Right lobe of liver (tissue), 6 donors: ENCODE measurements at regions not wholly inside any gene's neighbourhood (a gene's known extent, or its start where the extent isn't known, plus 50 kb on each side); places are given as distances from the start of the nearest gene placed in this dataset.

Experiments used
- ATAC-seq, 4 donors: fragments of 200-7000 bp; cut with Tn5 transposase; one replicate each; pipeline ENCODE4 v1.9.1; 2020; ENCODE audit warnings: mild to moderate bottlenecking in 4 of 4, moderate library complexity in 4 of 4
- DNase-seq, 3 donors: peaks; one replicate each; pipeline ENCODE4 v3.0.0-alpha.2; 2020
- H3K27ac ChIP-seq, 3 donors: fragments of 200-600 bp; one replicate each; pipeline ENCODE4 v1.8.0; 2022
- H3K27me3 ChIP-seq, 2 donors: fragments of 200-600 bp; one replicate each; pipeline ENCODE4 v1.8.0; 2022
- H3K36me3 ChIP-seq, 4 donors: fragments of 200-600 bp; sonication (generic) in 1 of 4; one replicate each; pipeline versions ENCODE4 v1.5.1 to v1.8.0; 2017 to 2022; ENCODE audit warnings: control low read depth in 1 of 4
- H3K4me1 ChIP-seq, 4 donors: fragments of 200-600 bp; sonication (generic) in 1 of 4; one replicate each; pipeline versions ENCODE4 v1.5.1 to v1.8.0; 2017 to 2022; ENCODE audit warnings: control low read depth in 1 of 4
- H3K4me3 ChIP-seq, 3 donors: fragments of 200-600 bp; one replicate each; pipeline ENCODE4 v1.8.0; 2022
- H3K9me3 ChIP-seq, 4 donors: fragments of 200-600 bp; sonication (generic) in 1 of 4; one replicate each; pipeline versions ENCODE4 v1.5.1 to v1.8.0; 2017 to 2022; ENCODE audit warnings: control low read depth in 1 of 4
- POLR2A ChIP-seq: fragments of 450-650 bp; IDR thresholded peaks from one replicate; pipeline ENCODE4 v1.6.1; 2017; ENCODE audit warnings: antibody characterized with exemption, mild to moderate bottlenecking
- WGBS: methylation state at CpG from one replicate; pipeline ENCODE4 v1.1.6; 2018; ENCODE audit warnings: low coverage, low lambda C conversion rate; ENCODE audit not compliant: insufficient coverage; ENCODE audit errors: missing lambda C conversion rate; 5-methylcytosine and 5-hydroxymethylcytosine counted together
- intact Hi-C, 2 donors: fragments of 100-400 bp; cut with DNase I; formaldehyde crosslinking; loops; one replicate each; pipeline versions ENCODE4 v1.11.2 to v1.14.1; 2022
- TF ChIP-seq, protein P1 (sequence below), 4 donors: fragments of 200-600 bp in 3 of 4; fragments of 450-650 bp in 1 of 4; IDR thresholded peaks; one replicate each; pipeline versions ENCODE4 v1.5.1 to v1.8.0; 2016 to 2022; ENCODE audit warnings: antibody characterized with exemption in 4 of 4, mild to moderate bottlenecking in 2 of 4
- donor health status: DM: no; HTN: yes; CAD: no.
- donor health status: DM: no; HTN: no; CAD: no.
- donor health status: DM: no; HTN: no; CAD: no.
- donor health status: DM: no; HTN: yes; CAD: no.
- donor health status: DM: no; HTN: yes; CAD: no.

- no peaks in the 10 kb centered on the region for H3K36me3 ChIP-seq
- 77% methylated on average over 2 of the region's 3 CpGs for WGBS
- no peaks in the 10 kb centered on the region for H3K9me3 ChIP-seq
- TF ChIP-seq, protein P1, sequence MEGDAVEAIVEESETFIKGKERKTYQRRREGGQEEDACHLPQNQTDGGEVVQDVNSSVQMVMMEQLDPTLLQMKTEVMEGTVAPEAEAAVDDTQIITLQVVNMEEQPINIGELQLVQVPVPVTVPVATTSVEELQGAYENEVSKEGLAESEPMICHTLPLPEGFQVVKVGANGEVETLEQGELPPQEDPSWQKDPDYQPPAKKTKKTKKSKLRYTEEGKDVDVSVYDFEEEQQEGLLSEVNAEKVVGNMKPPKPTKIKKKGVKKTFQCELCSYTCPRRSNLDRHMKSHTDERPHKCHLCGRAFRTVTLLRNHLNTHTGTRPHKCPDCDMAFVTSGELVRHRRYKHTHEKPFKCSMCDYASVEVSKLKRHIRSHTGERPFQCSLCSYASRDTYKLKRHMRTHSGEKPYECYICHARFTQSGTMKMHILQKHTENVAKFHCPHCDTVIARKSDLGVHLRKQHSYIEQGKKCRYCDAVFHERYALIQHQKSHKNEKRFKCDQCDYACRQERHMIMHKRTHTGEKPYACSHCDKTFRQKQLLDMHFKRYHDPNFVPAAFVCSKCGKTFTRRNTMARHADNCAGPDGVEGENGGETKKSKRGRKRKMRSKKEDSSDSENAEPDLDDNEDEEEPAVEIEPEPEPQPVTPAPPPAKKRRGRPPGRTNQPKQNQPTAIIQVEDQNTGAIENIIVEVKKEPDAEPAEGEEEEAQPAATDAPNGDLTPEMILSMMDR (IDR thresholded peaks at IDR 0.05), result no peak
- no peak for TF ChIP-seq POLR2A
- ATAC-seq, result peak; percentile 28 to 50 (median 42)
- intact Hi-C loops, result no loop called here
- DNase-seq, result no peak
- H3K4me3 ChIP-seq, result no peak overlapping the region
- no peaks in the 10 kb centered on the region for H3K27me3 ChIP-seq
- no peaks in the 10 kb centered on the region for H3K4me1 ChIP-seq
- no peak overlapping the region for H3K27ac ChIP-seq
Observed at GRCh38 chr5:68381909-68382308, 166.4 kb downstream of the PIK3R1 start.

DNA sequence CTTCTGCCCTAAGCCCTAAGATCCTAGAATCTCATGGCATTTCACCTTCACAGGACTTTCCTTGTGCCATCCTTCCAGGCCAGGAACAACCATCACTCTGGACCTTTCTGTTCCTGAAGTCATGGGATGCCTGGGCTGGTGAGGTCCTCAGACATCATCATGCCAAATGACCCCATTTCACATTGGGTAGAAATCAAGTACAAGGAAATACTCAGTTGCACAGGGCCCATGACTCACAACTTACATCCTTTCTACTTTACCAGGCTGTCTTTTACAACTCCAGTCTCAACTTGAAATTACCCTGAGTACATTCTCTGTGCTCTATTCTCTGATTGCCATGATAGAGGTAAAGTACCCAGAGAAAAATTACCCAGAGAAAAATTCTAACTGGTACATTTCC is 167.1 kb downstream of the PIK3R1 start:
- no peak for ATAC-seq
- H3K27me3 ChIP-seq, result no peaks in the 10 kb centered on the region
- no peaks in the 10 kb centered on the region for H3K36me3 ChIP-seq
- no peak overlapping the region for H3K27ac ChIP-seq
- TF ChIP-seq, protein P1 (IDR thresholded peaks at IDR 0.05), result no peak
- TF ChIP-seq POLR2A, result no peak
- no peaks in the 10 kb centered on the region for H3K4me1 ChIP-seq
- H3K9me3 ChIP-seq, result no peaks in the 10 kb centered on the region
- DNase-seq, result no peak
- intact Hi-C loops, result no loop called here
- no peak overlapping the region for H3K4me3 ChIP-seq

DNA sequence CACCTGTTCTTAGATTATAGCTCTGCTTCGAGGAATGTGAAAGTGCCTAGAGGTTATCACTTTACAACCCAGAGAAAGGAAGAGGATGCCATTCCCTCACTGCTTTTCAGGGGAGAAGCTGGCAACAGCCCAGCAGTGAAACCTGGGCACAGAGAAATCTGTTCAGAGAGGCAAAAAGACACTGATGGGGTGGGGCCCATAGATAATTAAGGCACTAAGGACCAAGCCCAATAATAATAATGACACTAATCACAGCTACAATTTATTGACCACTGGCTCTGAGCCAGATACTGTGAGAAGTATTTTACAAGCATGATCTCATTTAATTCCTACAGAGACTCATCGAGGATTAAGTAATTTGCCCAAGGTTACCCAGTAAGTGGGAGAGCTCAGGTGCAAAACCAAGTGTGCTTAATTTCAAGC is 168.3 kb downstream of the PIK3R1 start:
- no peak for ATAC-seq
- no peaks in the 10 kb centered on the region for H3K4me1 ChIP-seq
- no peak overlapping the region for H3K27ac ChIP-seq
- 83% methylated on average over 2 of the region's 2 CpGs for WGBS
- TF ChIP-seq, protein P1 (IDR thresholded peaks at IDR 0.05), result no peak
- TF ChIP-seq POLR2A, result no peak
- no peak for DNase-seq
- H3K27me3 ChIP-seq, result no peaks in the 10 kb centered on the region
- H3K9me3 ChIP-seq, result no peaks in the 10 kb centered on the region
- intact Hi-C loops, result no loop called here
- H3K36me3 ChIP-seq, result no peaks in the 10 kb centered on the region
- no peak overlapping the region for H3K4me3 ChIP-seq

DNA sequence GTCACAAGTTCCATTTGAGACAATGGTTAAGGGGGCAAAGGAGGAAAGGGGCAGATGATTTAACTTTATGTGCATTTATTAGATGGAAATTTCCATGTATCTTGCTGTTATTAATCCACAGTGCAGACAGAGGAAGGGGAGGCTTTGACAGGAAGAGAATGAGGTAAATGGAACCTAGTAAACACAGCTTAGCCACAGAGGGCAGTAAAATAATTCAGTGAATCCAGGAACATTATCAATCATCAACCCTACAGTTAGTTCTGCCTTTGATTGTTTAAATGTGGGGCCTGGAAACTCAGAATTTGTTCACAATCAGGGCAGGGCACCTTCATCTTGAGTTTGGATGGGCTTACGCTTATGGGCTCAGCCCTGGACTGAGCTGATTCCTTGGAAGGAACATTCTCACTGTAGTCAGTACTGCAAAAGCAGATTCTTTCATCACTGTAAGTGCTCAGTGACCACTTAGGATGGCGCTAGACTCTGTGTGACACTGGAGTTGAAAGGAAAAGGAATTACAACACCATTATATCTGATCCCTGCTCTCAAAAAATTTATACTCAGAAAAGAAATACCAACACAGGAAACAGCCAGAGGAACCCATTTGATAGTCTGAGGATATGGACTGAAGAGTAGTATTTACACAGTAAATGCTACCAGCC is 169.5 kb downstream of the PIK3R1 start:
- no peak for ATAC-seq
- Histone ChIP-seq H3K27me3 (no peaks in the 10 kb centered on the region), H3K4me1 (no peaks in the 10 kb centered on the region), H3K4me3 (no peak overlapping the region), H3K9me3 (no peaks in the 10 kb centered on the region), H3K27ac (no peak overlapping the region), H3K36me3 (no peaks in the 10 kb centered on the region)
- no peak for TF ChIP-seq POLR2A
- TF ChIP-seq, protein P1 (IDR thresholded peaks at IDR 0.05), result no peak
- WGBS, result no CpG with 5 or more reads among the region's 2 CpGs
- intact Hi-C loops, result no loop called here
- no peak for DNase-seq

GRCh38 chr5:68385936-68386335 is 170.4 kb downstream of the PIK3R1 start:
- Histone ChIP-seq H3K27me3 (no peaks in the 10 kb centered on the region), H3K4me1 (no peaks in the 10 kb centered on the region), H3K4me3 (no peak overlapping the region), H3K36me3 (no peaks in the 10 kb centered on the region), H3K27ac (no peak overlapping the region), H3K9me3 (no peaks in the 10 kb centered on the region)
- TF ChIP-seq, protein P1 (IDR thresholded peaks at IDR 0.05), result no peak
- TF ChIP-seq POLR2A, result no peak
- no peak for ATAC-seq
- intact Hi-C loops, result no loop called here
- 89% methylated on average over 2 of the region's 2 CpGs for WGBS
- DNase-seq, result no peak
